HG03045 (cell line): ENCODE measurements at regions not wholly inside any gene's neighbourhood (a gene's known extent, or its start where the extent isn't known, plus 50 kb on each side); places are given as distances from the start of the nearest gene placed in this dataset.

ENCODE experiments used
- ATAC-seq: cut with Tn5 transposase; IDR thresholded peaks from one replicate; pipeline ENCODE4 v1.9.1; 2021; ENCODE audit warnings: mild to moderate bottlenecking, moderate library complexity; ENCODE audit not compliant: unreplicated experiment

DNA sequence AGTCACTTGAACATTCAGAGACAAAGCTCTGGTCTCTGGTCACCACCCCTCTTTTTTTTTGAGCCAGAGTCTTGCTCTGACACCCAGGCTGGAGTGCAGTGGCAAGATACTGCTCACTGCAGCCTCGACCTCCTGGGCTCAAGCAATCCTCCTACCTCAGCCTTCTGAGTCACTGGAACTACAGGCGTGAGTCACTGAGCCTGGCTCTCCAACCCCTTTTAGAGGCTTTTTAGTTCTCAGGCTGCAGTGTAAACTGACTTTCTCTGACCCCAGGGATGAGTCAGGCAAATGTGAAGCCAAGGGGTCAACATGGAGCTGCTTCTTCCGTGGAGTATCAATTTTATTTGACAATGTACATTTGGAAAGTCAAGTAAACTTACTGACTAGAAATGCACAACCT lies 229.2 kb downstream of the PTTG2 start:
- ATAC-seq = no peak

GRCh38 chr4:38190717-38191178 lies 230.6 kb downstream of the PTTG2 start:
- no peak for ATAC-seq

DNA sequence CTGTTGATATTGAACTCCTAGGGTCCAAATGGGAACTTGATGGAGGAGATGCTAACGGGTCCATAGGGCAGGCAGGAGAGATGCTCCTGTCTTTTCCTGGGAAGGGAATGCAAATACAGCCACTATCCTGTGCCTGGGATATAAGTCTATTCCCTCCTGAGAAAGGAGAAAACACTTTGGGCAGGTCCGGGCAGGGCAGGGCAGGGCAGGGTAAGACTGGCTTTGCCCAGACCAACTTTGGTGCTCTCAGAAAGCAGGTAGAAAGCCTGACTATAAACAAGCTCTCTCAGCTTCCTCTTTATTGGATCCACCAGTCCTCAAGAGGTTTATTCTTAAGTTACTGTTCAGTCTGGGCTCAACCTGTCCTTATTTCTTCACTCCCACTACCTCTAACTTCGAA lies 232.3 kb downstream of the PTTG2 start:
- ATAC-seq = no peak

GRCh38 chr4:38193236-38193863 lies 233.2 kb downstream of the PTTG2 start:
- ATAC-seq = no peak

- no peak for ATAC-seq
Measured at GRCh38 chr4:38194047-38194602, 233.9 kb downstream of the PTTG2 start.

DNA sequence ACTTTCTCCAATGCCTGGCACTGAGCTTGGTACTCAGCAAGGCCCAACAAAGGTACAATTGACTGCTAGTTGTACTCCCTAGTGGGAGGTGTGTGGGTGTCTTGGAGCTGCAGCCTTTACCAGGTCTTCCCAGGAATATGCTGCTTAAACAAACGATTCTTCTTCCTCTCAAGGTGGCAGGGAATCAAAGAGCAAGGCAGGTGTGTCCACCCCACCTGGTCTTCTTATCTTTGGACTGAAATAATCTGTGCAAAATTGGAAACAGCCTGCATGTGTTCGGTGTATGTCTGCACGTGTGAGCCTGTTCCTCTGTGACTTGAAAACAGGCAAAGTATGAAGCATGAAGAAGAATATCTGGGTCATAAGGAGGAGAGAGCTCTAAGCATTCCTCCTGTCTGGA lies 235.3 kb downstream of the PTTG2 start:
- no peak for ATAC-seq

GRCh38 chr4:38195911-38196310 lies 235.7 kb downstream of the PTTG2 start:
- no peak for ATAC-seq

DNA sequence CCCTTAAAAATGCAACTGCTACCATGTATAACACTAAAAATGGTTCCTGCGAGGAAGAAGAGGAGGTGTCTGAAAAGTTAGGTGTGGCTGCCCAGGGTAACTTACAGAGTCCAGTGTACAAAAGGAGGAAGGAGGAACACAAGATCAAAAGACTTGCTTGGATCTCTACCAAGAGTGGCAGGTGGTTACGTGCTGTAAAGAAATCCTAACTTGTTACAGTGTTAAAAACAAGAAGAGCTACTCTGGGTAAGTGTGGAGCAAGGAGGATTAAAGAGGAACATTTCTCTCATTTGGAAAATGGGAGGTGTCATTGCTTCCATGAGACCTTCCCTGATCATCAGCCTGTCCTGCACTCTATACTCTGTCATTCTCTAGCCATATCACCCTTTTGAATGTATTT lies 242.0 kb downstream of the PTTG2 start:
- ATAC-seq = no peak

DNA sequence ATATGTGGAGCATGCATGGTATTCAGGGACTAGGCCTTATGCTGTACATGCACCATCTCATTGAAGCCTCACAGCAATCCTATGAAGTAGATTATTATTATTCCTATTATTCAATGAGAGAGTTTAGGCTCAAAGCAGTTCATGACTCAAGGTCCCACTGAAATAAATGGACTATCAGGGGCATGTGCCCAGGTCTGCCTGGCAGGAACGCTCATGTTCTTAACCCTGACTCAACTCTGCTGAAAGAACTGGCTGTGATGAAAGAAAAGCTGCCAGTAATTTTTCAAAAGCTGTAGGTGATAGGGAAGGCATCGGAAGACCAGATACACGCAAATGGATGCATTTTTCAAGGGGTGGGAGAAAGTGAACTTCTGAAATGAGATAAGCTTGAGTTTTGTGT lies 243.4 kb downstream of the PTTG2 start:
- no peak for ATAC-seq

- no peak for ATAC-seq
Measured at GRCh38 chr4:38204339-38205035, 244.3 kb downstream of the PTTG2 start.

GRCh38 chr4:38205261-38205660 lies 245.1 kb downstream of the PTTG2 start:
- no peak for ATAC-seq

- no peak for ATAC-seq
Measured at GRCh38 chr4:38207110-38207457, 246.9 kb downstream of the PTTG2 start.

DNA sequence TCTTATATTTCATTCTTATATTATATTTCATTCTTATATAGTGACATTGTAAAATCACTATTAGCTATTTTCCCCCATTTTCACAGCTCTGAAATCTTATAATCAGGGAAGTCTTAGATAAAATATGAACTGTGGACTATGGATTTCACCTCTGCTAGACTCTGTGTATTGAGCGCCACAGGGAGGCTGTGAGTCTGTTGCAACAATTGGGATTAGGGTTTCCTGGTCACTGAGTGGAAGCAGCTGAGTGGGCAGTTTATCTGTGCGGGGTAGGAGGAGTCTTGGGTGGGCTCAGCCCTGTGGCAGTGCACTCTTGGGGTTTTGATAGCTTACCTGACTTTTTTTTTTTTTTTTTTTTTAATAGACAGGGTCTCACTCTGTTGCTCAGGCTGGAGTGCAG lies 249.5 kb downstream of the PTTG2 start:
- ATAC-seq = no peak

DNA sequence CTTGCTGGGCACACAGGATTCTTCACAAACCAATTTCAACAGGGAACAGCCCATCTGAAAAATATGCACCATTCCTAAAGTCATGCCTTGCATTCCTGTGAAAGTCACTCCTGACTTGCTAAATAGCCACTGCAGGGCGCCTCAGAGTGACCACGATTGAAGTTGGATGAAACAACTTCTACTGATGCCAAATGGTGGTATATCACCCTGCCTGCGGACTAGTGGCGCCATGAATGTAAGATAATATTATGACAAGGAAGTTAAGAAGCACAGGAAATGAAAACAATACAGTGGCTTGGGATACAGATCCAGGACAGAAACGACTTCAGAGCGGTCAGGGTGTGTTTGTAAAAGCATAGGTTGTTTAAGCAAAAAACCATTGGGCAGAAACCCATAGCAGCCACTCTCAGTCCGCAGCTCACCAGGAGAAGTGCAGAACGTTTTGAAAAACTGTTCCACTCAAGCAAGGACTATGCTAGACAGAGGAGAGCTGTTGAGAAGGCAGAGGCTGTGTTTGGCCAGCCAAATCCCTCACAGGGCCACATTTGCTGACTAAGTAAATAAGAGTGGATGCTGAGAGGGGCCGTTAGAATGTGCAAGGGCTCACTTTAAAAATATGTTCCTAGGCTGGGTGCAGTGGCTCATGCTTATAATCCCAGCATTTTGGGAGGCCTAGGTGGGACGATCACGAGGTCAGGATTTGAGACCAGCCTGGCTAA lies 250.4 kb downstream of the PTTG2 start:
- ATAC-seq = no peak

DNA sequence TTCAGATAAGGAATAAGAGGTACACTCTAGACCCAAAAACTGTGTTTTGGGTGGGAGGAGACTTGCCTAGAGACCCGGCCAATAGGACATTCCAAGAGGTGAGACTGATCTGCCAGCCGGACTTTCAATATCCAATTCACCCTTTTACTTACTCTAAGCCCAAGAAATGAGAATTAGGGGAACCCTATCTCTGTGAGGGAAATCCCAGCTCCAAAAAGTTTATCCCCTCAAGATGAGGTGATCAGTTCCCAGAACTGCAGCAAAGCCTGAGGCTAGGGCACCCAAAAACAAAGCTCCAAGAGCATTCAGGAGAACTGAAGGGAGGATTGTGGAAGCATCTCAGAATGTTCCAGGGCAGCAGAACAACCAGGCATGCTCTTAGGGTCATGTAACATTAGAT lies 251.7 kb downstream of the PTTG2 start:
- ATAC-seq = no peak

DNA sequence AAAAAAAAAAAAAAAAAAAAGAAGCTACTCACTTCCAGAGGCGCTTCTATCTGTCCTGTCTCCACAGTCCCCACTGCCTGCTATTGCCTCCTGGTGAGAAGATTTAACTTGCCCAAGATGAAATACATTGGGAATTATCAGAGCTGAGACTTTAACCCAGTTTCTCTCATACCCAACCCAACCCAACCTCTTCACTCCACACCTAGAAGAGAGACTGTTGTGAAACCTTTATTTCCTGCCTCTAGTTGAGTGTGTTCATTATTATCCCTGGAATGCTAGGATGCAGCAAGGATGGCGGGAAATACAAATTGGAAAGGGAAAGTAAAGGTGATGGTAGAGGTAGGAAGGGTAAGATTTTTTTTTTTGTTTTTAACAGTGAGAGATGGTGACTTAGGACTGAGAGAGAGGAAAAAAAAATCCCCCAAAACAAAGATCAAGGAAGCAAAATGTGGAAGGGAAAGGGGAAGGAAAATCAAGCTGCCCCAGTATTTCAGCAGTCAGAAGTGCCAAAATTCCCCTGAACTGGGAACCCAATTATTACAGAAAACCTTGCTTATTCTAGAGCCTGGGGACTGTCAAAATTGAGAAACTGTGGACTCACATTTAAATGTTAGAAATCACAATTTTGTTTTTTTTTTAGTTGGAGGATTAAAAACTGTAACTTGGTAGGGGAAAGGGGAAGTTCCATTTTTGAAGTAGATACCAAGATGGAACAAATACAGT lies 253.0 kb downstream of the PTTG2 start:
- ATAC-seq = no peak

GRCh38 chr4:38222892-38223291 lies 262.7 kb downstream of the PTTG2 start:
- ATAC-seq = no peak

- ATAC-seq = no peak
Measured at GRCh38 chr4:38223306-38223705, 263.1 kb downstream of the PTTG2 start.

- no peak for ATAC-seq
Measured at GRCh38 chr4:38223782-38224236, 263.6 kb downstream of the PTTG2 start.

DNA sequence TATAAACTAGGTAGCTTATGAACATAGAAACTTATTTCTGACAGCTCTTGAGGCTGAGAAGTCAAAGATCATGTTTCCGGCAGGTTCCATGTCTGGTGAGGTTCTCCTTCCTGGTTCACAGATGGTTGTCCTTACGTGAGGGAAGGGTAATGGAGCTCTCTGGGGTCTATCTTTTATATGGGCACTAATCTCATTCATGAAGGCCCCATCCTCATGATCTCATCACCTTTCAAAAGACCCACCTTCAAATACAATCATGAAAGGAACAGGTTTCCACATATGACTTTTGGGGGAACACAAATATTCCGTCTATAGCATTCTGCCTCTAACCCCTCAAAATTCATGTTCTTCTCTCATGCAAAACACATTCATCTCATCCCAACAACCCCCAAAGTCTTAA lies 264.7 kb downstream of the PTTG2 start:
- no peak for ATAC-seq

GRCh38 chr4:38226170-38226569 lies 266.0 kb downstream of the PTTG2 start:
- no peak for ATAC-seq
